Endothelial cell of hepatic sinusoid (primary cell): ENCODE measurements at regions not wholly inside any gene's neighbourhood (a gene's known extent, or its start where the extent isn't known, plus 50 kb on each side); places are given as distances from the start of the nearest gene placed in this dataset.

Experiments
- in situ Hi-C: cut with HindIII; loops from 2 replicates; pipeline ENCODE4 v1.10.0; 2017; ENCODE audit warnings: low sequenced_read_pairs

- in situ Hi-C loops = no loop called here
Observed at GRCh38 chr2:81706856-81707255, 1402.3 kb upstream of the LRRTM1 start.

DNA sequence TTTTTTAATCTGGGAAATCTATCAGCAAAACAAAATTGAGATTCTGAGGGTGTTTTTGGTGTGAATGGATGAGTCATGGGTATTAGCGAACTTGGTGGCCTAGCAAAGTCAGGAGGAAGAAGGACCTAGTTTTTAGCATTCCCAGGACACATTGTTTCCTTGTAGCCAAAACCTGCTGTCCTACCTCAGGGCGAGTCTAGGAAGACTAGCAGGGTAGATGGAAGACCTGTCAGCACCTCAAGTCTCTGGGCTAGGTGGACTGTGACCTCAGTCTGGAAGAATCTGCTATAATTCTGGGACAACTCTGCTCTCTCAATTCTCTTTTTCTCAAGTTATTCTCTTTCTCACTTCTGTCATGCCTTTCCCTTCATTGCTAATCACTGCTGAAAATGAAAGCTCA lies 1399.3 kb upstream of the LRRTM1 start:
- in situ Hi-C loops = no loop called here

- in situ Hi-C loops = no loop called here
Observed at GRCh38 chr2:81692566-81692965, 1388.0 kb upstream of the LRRTM1 start.

DNA sequence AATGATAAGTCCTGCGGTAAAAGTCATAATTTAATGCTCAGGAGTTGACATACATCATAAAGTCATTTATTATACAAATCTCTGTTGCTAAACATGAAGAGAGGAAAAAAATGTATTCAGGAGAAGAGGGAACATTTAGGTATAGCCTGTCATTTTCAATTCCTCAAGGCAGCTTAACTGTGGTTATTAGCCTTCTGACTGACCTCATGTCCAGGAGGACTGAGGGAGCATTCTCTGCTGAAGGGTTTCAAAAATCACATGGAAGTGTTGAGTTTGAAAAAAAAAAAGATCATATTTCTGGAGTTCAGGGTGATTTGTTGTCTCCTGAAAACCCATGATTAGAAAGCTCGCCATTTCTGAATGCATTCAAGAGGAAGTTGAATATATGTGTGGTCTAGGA lies 1371.1 kb upstream of the LRRTM1 start:
- in situ Hi-C loops = no loop called here

GRCh38 chr2:81672923-81673322 lies 1368.4 kb upstream of the LRRTM1 start:
- in situ Hi-C loops = no loop called here

- in situ Hi-C loops = no loop called here
Observed at GRCh38 chr2:81672516-81672915, 1368.0 kb upstream of the LRRTM1 start.

- in situ Hi-C loops = no loop called here
Observed at GRCh38 chr2:81670885-81671284, 1366.3 kb upstream of the LRRTM1 start.

DNA sequence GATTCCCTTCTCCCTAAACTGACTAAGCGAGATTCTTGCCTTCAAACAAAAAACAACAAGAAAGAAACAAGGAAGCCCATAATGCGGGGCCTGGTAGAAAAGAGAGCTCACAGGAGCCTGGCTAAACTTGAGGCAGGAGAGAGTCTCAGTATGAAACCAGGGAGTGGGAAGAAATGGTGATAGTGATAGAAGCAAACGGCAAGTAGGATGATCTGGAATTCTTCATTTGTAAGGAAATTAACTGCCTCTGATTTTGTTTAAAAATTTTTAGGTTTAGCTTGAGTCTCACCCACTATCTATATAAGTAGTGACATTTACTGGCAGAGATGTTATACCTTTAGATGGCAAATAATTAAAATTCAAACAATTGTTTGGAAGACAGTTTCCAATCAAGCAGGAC lies 1356.5 kb upstream of the LRRTM1 start:
- in situ Hi-C loops = no loop called here

GRCh38 chr2:81658227-81658626 lies 1353.7 kb upstream of the LRRTM1 start:
- in situ Hi-C loops = no loop called here

- in situ Hi-C loops = no loop called here
Observed at GRCh38 chr2:81650048-81650971, 1345.8 kb upstream of the LRRTM1 start.

DNA sequence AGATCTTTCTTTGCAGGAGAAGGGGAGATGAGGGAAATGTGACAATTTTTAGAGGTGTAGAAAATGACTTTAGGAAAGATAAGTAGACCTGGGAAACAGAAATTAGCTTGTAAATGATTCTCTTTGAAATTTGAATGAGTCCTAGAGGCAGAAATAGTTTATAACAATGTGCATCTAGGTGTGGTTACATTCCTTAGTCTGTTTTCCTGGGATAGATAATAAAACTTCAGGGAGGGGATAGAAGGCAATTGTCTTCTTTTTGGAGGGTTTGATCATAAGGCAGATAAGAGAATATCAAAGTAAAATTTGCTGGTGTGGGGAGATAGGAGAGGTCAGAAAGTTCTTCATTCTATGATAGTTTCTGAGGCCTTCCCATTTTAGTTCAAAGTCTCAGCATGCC lies 1344.3 kb upstream of the LRRTM1 start:
- in situ Hi-C loops = no loop called here

DNA sequence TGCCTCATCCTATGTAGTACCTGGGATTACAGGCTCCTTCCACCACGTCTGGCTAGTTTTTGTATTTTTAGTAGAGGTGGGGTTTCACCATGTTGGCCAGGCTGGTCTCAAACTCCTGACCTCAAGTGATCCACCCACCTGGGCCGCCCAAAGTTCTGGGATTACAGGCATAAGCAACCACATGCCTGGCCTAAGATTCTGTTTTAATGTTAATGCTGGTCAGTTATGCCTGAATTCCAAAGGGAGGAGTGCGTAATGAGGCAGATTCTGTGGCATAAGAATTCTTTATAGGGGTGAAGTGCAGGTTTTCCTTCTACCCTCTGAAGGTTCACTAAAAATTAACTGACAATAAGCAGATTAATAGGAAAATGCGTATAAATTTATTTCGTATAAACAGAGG lies 1343.8 kb upstream of the LRRTM1 start:
- in situ Hi-C loops = no loop called here

GRCh38 chr2:81647715-81648230 lies 1343.2 kb upstream of the LRRTM1 start:
- in situ Hi-C loops = no loop called here

DNA sequence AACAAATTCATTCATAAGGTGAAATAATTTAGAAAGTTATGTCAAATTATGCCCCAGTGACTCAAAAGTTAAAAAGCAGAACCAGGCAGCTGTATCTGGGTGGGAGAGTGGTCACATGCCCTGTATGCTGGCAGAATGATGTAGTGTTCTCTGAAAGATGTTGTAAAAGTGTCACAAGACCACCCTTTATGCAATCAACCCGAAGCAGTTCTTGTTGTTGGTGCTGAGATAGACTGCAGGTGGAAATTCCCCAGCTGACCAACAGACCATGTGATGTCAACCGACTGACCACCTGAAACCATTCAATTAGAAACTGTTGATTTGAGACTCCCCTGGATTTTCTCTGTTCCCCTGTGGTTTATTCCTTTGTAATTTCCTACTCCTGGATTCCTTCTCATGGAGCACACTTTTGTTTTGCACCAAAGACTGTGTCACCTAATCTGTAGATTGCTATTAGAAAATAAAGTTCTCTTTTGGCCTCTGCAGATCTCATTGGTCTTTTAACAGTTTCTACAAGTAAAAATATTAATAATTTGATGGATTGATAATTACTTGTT lies 1341.3 kb upstream of the LRRTM1 start:
- in situ Hi-C loops = no loop called here

DNA sequence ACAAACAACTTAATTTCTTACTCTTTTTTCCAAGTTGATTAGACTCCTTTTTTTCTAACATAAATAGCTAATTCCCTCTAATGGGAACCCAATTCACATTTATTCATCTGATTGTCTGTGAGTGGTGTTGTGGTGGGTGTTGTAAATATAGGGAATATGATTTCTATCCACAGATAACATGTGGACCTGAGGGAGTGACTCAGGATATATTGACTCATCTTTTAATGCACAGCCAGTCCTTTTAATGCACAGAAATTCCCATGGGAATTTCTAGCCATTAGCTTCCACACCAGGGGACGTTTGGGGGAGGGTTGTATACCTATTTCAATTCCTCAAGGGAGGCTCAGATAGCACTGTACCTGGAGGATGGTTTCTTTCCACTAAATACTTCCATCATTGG lies 1339.6 kb upstream of the LRRTM1 start:
- in situ Hi-C loops = no loop called here

- in situ Hi-C loops = no loop called here
Observed at GRCh38 chr2:81624825-81625224, 1320.3 kb upstream of the LRRTM1 start.

GRCh38 chr2:81600088-81600487 lies 1295.5 kb upstream of the LRRTM1 start:
- in situ Hi-C loops = no loop called here

GRCh38 chr2:81598453-81598852 lies 1293.9 kb upstream of the LRRTM1 start:
- in situ Hi-C loops = no loop called here

- in situ Hi-C loops = no loop called here
Observed at GRCh38 chr2:81589406-81589805, 1284.9 kb upstream of the LRRTM1 start.

DNA sequence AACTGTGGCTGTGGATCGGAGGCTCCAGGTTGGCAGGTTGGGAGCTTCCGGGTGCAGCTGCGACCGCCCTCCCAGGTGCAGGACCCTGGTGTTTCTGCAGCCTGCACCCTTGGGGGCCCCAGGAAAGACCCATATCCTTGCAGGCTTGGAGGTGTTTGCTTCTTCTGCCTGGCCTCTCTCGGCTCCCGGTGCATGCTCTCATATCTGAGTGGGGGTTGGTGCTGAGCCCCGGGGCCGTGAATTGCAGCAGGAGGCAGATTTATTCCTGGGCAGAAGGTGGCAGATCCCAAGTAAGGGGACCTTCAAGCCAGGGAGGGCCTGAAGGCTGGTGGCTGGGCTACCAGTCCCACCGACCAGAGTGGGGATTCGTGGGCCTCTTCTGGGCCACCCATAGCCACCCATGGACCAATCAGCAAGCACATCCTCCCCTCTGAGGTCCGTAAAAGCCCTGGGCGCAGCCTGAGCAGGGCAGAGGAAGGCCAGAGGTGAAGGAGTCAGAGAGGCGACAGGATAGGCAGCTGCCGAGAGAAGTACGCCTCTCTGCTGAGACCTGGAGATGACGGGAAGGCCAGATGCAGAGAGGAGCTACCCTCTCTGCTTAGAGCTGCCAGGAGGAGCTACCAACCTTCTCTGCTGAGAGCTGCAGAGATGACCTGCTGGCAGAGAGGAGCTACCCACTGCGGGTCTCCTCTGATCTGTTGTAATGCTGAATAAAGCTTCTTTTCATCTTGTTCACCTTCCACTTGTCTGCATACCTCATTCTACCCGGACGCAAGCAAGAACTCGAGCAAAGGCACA lies 1279.0 kb upstream of the LRRTM1 start:
- in situ Hi-C loops = no loop called here

DNA sequence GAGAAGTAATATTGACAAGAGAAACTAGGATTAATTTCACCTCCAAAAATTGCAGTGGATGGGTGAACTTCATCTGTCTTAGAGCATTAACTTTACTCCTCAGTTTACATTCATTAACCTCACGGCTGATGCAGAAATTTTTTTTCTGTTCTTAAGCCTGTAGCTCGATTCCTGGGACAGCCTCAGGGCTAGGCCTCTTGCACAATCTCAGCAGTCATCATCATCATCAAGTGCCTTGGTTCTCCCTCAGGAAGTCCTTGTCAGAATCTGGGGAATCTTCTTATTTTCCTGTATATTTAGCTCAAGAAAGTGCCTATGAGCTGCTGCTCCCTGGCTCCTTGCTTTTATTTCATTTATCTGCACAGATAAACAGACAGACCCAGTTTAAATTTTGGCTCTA lies 1272.2 kb upstream of the LRRTM1 start:
- in situ Hi-C loops = no loop called here
